Dedifferentiated amniotic fluid mesenchymal stem cell (primary cell): ENCODE measurements at regions not wholly inside any gene's neighbourhood (a gene's known extent, or its start where the extent isn't known, plus 50 kb on each side); places are given as distances from the start of the nearest gene placed in this dataset.

Experiments used
- DNase-seq: peaks from one replicate; pipeline ENCODE4 v3.0.0-alpha.2; 2016; ENCODE audit errors: extremely low spot score

DNA sequence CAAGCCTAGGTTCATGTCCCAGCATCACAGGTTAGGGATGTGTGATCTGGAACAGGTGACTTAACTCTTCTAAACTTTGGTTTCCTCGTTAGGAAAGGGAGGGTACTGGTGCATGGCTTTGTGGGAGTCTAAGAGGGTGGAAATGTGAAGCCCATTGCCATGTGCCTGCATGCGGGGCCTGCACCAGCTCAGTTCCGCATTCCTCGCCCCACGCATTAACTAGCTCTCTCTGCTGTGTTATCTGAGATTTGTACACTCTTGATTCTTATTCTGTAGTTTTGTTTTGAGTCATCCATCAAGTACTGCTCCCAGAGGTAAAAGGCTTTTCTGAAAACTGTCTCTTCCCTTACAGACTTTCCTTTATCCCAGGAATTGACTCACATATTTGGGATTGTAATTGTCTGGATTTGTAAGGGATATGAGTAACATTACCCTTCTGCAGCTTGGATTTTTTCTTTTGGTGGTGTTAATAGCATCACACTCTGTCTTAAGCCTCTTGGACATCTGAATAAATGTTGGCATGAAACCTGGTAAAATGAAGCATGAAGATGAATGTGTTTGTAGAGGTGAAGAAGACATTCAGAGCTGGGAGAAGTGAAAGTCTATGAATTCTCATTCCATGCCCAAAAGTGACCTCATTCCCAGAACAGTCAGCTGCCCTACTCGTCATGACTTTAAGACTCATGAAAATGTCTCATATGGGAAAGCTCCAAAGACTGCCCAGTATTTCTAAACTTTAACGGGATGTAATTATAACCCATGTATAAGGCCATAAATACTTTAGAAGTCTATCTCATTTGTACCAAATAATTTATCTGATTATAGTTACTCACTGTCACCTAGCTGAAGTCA, 357.3 kb downstream of the FOXA2 start:
- DNase-seq, result no peak

- DNase-seq, result no peak
Measured at GRCh38 chr20:22223236-22223635, 361.1 kb downstream of the FOXA2 start.

DNA sequence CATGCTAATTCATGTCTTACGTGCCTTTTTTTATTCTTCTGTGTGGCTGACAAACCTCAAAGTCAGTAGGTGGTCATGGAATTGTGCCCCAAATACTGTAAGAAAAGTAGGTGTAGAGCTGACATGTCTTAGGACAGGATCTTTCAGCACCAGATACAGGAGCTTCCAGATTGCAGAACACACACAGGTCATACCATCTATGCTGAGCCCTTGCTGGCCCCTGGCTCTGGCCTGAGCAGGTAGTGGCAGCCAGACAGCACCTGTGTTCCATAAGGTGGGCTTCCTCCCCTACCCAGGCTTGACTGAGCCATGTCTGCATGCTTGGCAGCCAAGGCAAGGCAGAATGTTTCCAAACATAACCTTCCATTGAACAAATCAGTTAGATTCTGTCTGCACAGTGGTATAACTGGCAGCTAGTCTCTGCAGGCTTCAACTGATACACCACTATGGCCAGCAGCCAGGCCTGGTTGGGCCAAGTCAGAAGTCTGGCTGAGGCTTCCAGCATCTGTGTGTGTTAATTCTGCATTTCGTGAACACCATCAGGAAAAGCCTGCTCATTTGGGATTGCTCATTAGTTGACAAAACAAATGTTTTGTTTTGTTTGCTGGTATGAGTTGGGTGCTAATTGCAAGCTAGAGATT, 366.5 kb downstream of the FOXA2 start:
- no peak for DNase-seq

DNA sequence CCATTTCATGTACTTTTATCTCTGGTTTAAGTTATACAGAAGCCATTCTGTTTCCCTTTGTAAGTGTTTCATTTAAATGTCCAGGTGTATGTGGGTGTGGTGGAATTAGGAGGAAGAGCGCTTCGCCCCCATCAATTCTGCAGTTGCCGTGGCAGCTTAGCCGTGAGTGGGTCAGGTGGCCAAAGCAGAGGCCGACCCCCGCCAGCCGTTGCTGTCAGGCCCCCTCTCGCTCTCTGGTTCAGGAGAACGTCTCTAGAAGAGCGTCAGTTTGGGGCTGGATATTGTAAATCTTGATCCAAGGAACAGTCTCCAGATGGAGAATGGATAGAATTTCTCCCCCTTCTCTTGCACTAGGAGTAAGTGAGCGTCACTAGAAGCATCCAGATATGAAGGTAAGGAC, 367.4 kb downstream of the FOXA2 start:
- DNase-seq, result no peak

GRCh38 chr20:22214296-22214695, 370.1 kb downstream of the FOXA2 start:
- DNase-seq, result no peak

GRCh38 chr20:22213271-22213670, 371.1 kb downstream of the FOXA2 start:
- DNase-seq, result no peak

- no peak for DNase-seq
Measured at GRCh38 chr20:22207280-22207679, 377.1 kb downstream of the FOXA2 start.

DNA sequence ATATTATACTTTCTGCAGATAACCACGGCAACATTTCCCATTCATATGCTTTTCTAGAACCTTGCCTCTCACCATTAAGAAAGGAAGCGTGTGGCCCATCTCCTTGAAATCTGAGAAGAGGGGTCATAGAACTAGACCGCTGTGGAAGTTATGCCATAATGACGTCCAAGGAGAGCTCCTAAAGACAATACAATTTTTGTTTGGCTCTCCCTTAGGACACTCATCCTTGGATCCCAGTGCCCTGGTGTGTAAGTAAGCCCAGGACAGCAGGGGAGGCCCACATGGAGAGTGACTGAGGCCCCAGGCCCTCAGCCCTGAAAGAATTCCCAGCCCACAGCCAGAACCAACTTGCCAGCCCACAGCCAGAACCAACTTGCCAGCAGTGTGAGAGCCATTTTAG, 379.6 kb downstream of the FOXA2 start:
- no peak for DNase-seq

DNA sequence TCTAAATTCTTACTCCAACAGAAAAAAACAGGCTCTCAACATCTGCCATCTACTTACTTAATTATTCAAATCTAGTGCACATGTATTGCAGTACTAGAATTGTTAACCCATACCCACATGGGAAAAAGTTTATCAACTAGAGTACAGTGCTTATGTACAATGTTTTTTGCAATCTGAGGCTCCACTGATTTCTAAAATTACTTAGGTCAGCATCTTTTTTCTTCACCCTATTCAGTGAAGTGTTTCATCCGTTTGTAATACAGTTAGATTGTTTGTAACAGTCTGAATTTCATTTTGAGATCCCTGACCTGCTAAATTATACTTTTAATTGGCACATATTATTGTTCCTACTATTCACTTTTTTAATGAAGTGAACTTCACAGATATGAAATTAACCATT, 402.2 kb downstream of the FOXA2 start:
- no peak for DNase-seq

DNA sequence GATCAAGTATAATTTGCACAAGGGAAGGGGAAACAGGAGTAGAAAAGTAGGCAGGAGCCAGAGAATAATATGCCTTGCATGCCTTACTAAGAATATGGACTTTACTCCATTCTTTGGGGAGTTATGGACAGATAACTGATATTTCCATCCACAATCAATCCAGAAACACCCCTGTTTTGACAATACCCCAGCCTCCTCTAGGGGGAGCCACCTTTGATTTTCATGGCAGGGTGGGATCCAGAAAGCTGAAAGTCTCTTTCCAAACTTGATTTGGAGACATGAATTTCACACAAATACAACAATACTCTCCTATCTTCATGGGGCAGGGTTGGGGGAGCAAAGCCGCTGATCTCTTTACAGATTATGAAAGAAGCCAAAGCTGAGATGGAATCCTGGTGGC, 404.1 kb downstream of the FOXA2 start:
- no peak for DNase-seq

GRCh38 chr20:22160101-22160652, 424.2 kb downstream of the FOXA2 start:
- no peak for DNase-seq

GRCh38 chr20:22159276-22159675, 425.1 kb downstream of the FOXA2 start:
- DNase-seq, result no peak

- no peak for DNase-seq
Measured at GRCh38 chr20:22127587-22127986, 422.1 kb downstream of the PAX1 start.

DNA sequence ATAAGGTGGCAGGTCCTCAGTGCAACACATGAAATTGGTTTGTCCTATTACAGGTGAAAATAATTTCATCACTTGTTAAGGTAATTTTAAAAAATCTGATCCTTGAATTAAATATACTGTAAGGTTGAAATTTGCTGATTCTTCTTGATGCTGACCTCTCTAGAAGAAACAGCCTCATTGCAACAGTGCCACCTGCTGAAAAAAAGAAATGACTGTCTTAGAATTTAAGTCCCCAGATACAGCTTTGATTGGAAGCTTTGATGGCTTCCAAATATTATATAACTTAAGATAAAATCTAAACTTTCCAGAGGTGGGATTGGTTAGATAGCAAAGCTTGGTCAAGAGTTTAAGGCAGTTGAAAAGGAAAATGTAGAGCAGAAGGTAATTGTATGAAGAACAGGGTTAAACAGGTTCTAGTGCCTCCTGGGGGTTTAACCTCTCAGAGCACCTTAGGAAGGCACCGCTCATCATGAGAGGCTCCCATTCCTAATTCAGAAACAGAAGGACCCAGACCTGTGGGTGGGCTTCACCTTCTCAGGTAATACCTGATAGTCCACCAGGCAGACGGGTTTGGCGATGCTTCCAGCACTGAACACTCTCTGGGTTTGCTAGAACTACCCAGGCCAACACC, 401.0 kb downstream of the PAX1 start:
- DNase-seq, result no peak

DNA sequence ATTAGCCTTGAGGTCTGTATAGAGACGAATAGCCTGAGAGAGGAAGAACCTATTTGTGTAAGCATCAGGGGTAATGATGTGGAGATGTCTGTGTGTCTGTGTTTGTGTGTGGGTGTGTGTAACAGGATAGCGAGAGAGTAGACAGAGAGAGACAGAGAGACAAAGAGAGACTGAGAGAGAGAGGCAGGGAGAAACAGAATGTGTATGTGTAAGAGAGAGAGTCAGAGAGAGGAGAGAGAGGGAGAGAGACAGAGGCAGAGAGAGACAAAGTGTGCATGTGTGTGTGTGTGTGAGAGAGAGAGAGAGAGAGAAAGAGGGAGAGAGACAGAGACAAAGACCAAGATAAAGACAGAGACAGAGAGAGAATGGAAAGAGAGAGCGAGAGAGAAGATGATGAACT, 396.1 kb downstream of the PAX1 start:
- DNase-seq, result no peak

- no peak for DNase-seq
Measured at GRCh38 chr20:22100686-22101085, 395.2 kb downstream of the PAX1 start.

GRCh38 chr20:22099348-22099747, 393.9 kb downstream of the PAX1 start:
- DNase-seq, result no peak

GRCh38 chr20:22098511-22098910, 393.0 kb downstream of the PAX1 start:
- no peak for DNase-seq

- no peak for DNase-seq
Measured at GRCh38 chr20:22093122-22093521, 387.7 kb downstream of the PAX1 start.

GRCh38 chr20:22088882-22089281, 383.4 kb downstream of the PAX1 start:
- no peak for DNase-seq

- no peak for DNase-seq
Measured at GRCh38 chr20:22080985-22081384, 375.5 kb downstream of the PAX1 start.

GRCh38 chr20:22074635-22075034, 369.2 kb downstream of the PAX1 start:
- DNase-seq, result no peak

- no peak for DNase-seq
Measured at GRCh38 chr20:22071841-22072240, 366.4 kb downstream of the PAX1 start.
